ENCODE measurements at regions not wholly inside any gene's neighbourhood (a gene's known extent, or its start where the extent isn't known, plus 50 kb on each side); places are given as distances from the start of the nearest gene placed in this dataset.
A peak's percentile ranks its signal among the peaks of the same experiment; 100 is the strongest.
"Not testable (repeated sequence)": the region's sequence is repeated elsewhere in the genome, so short reads cannot be mapped to it uniquely, and the experiment has no call there.

DNA sequence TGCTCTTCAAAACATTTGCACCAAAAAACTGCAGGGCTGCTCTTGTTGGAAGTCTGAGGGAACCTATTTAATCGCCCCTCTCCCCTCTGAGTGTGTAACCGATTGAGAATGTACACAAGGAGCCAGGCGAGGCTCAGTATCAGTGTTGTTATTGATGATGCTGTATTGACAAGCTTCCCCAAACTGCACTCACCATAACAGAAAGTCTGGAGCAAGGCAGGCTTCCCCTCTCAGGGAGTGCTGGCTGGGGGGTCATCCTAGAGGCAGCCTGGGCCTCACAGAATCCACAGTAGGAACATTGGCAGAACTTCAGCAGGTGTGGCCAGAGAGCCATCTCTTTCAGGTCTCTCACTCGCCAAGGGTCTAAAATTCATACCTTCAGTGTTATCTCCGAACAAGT is 58.1 kb upstream of the TUNAR start:
- no peak for DNase-seq (ENCODE audit: low read depth)

DNA sequence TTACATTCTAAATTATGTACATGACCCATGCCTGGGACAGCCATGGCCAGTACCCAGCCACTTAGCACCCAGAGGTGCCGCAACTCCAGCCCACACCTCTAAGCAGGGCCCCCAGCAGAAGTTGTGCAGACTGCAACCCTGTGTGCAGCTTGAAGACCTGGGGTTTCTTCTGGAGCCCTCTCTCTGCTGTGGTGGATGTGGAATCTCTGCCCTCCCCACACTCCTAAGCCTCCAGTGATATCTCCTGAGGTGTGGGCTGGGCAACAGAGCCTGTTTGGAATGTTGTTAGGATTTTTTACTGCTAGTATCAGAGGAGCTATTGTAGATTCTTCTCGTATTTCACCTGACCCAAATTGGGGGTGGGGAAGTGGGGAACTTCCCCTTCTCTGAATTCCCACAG is 59.4 kb upstream of the TUNAR start:
- DNase-seq (ENCODE audit: low read depth): no peak

DNA sequence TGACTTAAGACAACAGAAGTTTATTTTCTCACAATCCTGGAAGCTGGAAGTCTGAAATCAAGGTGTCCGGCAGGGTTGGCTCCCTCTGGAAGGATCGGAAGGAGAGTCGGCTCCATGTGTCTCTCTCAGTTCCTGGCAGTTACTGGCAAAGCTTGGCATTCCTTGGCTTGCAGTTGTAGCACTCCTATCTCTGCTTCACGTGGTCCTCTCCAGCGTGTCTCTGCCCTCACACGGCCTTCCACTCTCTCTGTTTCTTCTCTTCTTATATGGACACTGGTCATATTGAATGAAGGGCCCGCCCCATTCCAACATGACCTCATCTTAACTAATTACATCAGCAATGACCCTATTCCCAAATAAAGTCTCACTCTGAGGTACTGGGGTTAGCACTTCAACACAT is 60.1 kb upstream of the TUNAR start:
- no peak for DNase-seq (ENCODE audit: low read depth)

DNA sequence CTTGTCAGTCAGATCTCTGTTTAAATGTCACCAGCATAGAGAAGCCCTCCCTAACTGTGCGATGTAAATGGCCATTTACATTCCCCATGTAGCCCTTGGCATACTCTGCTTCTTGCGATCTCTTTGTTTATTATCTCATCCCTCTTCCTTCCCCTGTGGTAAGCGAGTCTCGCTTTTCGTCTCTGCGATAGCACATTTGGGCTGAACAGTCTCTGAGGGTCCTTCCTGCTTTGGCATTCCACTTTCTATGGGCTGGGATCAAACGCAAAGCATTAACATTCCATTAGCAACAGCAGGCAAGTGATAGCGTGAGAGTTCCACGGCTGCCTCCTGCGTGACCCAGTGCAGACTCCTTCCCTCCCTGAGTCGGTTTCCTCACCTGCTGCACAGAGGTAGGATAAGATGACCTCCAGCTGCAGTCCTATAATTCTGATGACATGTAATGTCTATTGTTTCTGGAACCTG is 61.4 kb upstream of the TUNAR start:
- DNase-seq (ENCODE audit: low read depth): no peak

DNA sequence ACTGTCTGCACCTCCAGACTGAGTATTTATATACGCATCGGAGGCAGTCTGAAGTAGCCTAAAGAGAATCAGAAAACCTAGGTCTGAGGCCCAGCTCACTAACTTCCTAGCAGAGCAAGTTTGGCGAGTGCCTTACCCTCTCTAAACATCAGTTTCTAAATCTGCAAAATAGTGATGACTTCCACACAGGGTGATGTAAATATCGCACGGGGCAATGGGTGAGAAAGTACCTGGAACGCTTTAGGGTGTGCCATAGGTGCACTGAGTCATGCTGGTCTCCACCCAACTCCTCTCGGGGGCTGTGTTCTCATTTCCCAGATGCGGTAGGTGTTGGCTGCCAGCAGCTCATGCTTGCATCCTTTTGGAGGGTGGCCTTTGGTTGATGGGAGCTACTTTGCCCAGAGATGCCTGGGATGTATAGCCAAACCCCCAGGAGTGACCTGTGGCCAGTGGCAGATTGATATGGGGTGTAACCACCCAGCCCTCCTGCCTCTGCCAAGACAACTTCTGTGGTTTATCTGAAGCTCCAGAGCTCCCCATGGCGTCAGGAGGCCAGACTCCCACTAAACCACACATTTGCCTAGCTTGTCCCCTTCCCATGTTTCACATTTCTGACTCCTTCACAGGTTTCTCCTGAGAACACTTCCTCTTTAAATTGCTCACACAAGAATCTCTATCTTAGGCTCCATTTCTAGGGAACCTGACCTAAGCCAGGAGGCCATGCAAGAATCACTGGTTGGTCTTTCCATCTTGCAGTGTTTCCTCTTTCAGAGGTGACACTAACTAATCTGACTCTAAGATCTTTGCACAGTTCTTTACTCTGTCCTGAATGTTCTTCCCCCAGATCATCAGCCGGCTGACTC is 62.0 kb upstream of the TUNAR start:
- no peak for DNase-seq (ENCODE audit: low read depth)

DNA sequence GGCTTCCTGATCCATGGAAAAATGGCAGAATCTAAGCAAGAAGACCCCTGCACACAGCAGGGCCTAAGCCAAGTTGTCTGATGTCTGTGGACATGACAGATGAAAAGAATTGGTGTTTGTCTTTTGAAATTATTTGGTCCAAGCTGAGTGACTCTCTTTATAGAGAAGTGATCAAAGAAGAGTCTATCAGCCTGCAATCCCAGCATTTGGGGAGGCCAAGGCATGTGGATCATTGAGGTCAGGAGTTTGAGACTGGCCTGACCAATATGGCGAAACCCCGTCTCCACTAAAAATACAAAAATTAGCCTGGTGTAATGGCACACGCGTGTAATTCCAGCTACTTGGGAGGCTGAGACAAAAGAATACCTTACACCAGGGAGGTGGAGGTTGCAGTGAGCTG is 64.8 kb upstream of the TUNAR start:
- no peak for DNase-seq (ENCODE audit: low read depth)

DNA sequence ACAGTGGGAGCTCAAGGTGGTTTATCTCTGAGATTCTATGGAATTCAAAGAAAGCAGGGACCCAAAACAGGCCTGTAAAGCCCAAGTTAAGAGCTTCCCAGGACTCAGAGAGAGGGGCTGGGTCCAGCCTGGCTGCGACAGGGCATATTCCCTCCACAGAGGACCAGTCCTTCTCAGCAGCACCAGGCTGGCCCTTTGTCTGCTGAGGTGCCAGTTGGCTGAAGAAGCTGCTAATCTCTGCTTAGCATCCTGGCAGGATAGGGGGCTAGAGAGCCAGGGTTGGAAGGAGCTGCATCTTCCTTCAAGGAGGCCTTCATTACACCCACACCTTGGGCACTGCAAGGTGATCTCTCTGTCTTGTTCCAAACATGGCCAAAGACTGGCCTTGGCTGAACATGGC is 68.3 kb upstream of the TUNAR start:
- no peak for DNase-seq (ENCODE audit: low read depth)

DNA sequence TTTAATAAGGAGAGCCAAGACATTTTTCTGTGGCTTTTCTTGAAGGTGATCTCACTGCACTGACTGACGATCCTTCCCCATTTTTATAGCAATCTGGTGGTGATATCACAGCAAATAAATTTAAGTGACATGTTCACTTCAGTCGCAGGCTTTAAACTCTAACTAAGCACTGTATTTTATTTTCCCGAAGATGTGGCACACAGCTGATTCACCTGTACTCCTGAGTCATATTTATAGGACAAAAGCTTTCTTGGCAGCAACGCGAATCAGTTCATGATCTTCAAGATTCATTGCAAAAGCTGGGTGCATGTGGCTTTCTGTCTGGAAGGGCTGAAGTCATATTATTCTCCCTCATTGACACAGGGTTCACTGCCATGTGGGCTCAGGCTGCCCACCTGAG is 79.8 kb upstream of the TUNAR start:
- DNase-seq (ENCODE audit: low read depth): no peak

DNA sequence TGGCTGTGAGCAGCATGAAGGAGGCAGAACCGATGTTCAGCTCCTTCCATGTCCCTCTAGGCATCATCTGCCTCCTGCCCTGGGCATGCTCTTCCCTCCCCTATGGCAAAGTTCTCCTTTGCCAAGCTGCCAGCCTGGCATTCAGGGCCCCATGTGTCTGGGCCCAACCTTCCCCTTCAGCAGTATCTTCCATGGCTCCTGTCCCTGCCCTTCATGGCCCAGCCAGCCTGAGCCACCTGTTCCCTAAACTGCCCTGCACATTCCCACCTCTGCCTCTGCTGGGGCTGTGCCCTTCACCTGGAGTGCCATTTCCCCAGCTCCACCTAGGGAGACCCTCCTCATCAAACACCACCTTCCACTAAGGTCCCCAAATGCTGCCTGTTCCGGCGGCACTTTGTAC is 74.0 kb upstream of the TCL1A start:
- no peak for DNase-seq (ENCODE audit: low read depth)

DNA sequence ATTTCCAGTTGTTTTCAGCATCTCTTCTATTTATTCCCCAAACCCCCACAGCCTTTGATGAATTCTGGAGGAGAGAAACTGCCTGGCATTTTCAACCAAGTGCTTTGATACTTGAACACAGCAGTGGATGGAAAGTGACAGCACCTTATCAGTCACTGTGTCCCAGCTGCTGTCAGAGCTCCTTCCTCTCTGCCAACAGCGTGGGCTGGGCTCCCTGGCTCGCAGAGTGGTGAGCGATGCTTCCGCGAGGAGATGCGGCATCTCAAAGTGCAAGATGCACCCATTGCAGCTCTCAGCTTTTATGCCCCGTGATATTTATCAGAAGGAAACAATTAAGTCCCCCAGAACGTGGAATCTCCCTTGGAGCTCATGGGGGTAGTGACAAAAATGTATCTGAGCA is 72.6 kb upstream of the TCL1A start:
- no peak for DNase-seq (ENCODE audit: low read depth)

DNA sequence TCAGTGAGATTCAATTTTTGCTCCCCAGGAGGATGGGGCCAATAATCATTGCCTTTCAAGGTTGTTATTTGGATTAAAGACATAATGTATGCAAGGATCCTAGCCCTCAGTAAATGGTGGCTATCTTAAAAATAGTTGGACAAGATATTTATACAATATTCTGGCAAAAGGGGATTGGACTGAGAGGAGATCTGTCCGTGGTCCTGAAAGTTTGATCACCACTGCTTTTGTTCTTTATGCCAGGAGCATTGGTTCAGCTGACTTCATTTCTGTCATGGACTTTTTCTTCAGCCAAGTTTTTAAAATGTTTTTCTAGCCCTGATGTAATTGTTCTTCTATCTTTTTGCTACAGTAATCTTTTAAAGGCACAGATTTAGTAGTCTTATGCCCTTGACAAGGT is 70.2 kb upstream of the TCL1A start:
- DNase-seq (ENCODE audit: low read depth): no peak

DNA sequence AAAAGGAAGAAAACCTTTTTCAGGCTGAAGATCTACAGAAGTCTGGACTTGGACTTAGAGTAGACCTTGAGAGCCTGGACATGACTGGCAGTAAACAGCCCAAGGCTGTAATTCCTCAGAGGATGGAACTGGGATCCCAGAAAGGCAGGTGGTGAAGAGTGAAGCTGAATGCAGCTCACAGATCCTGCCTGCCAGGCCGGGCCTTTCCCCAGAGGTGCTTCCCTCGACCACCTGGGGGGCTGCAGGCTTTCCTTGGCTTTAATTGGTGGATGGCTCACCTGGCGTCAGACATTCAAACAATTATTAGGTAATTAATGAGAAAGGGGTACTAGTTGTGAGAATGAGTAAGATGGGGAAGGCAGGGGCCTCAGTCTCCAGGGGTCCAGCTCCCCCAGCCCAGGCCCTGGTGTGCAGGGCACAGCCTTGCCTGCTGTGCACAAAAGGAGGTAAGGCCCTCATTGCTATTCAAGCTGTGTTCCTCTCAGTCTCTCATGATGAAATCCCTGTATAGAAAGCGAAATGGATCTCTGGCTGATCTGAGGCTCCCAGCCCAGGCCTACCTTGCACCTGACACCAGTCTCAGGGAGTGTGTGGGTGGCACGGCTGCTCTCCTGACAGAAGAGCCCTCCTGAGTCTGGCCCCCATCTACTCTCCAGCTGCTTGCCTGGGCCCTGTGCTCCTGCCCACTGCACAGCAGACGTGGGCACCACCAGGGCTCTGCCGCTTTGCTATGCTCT is 63.0 kb upstream of the TCL1A start:
- DNase-seq (ENCODE audit: low read depth): no peak

DNA sequence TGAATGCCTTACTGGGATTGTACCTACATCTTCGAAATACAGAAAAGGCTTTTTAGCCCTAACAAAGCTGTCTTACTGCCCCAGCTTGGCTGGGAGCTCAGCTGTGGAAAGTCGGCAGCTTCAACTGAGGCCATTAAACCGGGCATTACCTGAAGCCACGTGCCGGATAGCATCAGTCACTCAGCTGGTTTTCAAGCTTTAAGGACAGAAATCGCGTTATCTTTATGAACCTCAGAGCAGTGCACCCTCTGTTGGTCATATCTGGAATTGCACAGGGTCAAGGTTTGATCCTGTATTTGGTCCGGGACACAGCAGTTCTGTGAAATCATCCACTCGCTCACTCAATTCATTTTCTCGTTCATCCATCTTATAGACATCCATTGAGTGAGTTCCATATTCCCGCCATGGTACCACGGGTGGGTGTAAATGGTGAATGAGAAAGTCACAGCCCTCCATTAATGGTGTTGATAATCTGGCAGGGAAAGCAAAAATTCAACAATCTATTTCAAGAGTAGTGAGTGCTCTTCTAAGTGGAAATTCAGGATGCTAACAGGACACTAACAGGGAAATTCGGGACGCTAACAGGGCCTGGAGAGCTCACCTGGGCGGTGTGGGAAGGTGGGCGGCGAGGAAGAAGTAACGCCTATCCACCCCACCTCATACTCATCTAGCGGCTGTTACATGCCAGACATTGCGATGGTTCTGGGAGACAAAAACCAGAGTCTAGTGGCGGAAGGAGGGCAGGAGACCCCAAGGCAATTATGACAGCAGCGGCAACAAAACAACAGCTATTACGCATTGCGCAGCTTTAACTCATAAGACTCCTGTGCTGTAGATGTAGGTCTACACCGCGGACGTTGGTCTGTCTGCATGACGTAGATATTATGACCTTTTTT is 60.6 kb upstream of the TCL1A start:
- peak; percentile 3 for DNase-seq (ENCODE audit: low read depth)

DNA sequence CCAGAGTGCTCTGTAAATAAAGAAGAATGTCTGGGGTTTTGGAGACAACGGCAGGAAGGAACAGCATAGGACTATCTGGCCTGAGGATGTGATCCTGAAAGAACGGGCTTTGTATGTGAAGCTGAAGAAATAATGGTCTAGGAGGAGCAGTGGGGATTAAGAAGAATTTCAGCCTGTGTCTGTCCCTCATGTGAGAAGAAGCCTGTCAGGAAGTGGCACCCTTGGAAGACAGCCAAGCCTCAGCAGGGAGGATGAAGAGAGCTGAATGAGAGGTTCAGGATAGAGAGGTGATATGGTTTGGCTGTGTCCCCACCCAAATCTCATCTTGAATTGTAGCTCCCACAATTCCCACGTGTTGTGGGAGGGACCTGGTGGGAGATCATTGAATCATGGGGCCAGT is 56.9 kb upstream of the TCL1A start:
- no peak for DNase-seq (ENCODE audit: low read depth)

DNA sequence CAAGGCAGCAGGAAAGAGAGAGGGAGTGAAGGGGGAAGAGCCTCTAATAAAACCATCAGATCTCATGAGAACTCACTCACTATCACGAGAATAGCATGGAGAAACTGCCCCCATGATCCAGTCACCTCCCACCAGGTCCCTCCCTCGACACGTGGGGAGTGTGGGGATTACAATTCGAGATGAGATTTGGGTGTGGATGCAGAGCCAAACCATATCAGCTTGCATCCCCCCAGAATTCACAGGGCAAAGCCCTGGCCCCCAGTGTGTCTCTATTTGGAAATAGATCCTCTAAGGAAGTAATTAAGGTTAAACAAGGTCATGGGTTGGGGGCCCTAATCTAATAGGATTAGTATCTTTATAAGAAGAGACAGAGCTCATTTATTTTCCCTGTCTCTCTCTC is 56.1 kb upstream of the TCL1A start:
- no peak for DNase-seq (ENCODE audit: low read depth)

DNA sequence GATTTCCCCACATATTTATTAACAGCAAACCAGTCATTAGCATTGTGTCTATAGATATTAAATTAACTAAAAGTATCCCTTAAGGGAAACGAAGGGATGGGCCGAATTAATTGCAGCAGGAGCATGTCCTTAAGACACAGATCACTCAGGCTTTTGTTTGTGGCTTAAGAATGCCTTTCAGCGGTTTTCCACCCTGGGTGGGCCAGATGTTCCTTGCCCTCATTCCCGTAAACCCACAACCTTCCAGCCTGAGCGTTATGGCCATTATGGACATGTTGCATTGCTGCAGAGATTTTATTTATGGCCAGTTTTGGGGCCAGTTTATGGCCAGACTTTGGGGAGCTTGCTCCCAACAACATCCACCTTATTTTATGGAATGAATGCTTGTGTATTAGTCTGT is 55.5 kb upstream of the TCL1A start:
- not testable (repeated sequence) for DNase-seq (ENCODE audit: low read depth)

DNA sequence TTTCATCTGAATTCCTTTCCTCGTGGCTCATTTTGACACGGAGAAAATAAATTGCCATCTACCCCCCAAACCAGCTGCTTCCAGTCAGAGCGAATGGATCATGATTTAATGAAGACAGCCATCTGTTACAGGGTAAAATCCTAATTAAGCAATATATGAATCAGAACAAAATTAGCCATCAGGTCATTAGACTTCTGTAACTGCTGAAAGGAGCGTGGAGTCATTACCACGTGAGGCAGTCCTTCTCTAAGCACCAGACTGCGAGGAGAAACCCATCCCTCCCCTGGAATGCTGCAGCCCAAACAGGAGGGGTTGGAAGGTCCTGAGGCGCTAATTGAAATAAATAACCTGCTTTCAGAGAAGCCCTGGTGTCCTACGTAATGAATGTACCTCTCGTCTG is 51.1 kb upstream of the TCL1A start:
- no peak for DNase-seq (ENCODE audit: low read depth)

DNA sequence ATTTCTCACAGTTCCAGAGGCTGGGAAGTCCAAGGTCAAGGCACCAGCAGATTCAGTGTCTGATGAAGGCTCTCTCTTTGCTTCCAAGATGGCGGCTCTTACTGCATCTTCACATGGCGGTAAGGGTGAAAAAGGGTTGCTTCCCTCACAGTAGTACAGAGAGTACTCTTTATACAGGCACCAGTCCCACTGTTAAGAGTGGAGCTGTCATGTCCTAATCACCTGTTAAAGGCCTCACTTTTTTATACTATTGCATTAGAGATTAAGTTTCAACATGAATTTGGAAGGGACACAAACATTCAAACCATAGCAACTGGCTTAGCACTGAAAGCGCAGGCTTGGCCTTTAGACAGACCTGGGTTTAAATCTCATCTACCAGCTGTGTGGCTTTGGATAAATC is 50.0 kb upstream of the TCL1A start:
- DNase-seq (ENCODE audit: low read depth): no peak

Data from non-pigmented ciliary epithelial cell (primary cell).